ENCODE measurements at regions not wholly inside any gene's neighbourhood (a gene's known extent, or its start where the extent isn't known, plus 50 kb on each side); places are given as distances from the start of the nearest gene placed in this dataset.

DNA sequence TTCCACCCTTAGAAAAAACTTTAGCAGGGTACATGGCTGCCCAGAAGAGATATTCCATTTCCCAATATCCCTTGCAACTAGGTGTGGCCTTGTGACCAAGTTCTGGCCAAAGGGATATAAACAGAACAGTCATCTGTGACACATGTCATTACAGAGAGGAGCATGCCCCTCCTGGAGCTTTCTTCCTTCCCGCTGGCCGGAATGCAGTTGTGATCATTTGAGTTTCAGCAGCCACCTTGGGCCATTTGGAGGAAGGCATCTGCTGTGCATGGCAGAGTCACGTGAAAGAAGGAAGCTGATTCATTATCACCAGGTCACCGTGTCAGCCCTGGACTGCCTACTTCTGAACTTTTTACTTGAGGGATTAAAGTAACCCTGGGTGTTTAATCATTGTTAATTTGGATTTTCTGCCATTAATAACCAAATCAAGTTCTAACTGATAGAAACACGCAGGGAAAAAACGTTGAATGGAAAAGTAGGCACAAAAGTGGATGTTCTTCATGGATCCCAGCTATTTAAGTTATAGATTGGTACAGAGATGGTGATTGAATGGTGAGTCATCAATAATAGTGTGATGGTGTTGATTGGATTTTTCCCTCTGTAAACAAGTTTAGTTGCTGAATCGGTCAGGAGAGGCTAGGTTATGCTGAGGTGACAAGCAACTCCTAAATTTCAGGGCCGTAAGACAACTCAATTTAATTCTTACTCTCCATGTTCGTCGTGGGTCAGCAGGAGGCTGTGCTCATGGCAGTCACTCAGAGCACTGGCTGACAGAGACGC is 80.7 kb upstream of the CCDC167 start:
- Histone ChIP-seq H3K9me3 (ENCODE audit: control insufficient read depth in 1 of 2, insufficient read depth in 1 of 2, low read length in 2 of 2) (no peaks in the 10 kb centered on the region), H3K27me3 (ENCODE audit: control insufficient read depth in 1 of 2, insufficient read depth in 2 of 2, low read length in 2 of 2) (no peaks in the 10 kb centered on the region), H3K27ac (ENCODE audit: low read depth in 1 of 2, low read length in 2 of 2) (no peak overlapping the region), H3K36me3 (ENCODE audit: insufficient read depth, low read length) (no peaks in the 10 kb centered on the region), H3K4me3 (ENCODE audit: low read length) (no peak overlapping the region), H3K4me1 (ENCODE audit: insufficient read depth, low read length) (no peaks in the 10 kb centered on the region)
- no peaks in the 10 kb centered on the region for H3K4me1 Mint-ChIP-seq (ENCODE audit: low read depth)
- DNase-seq, result peak in 1 of 14 experiments; percentile 33
- no peaks in the 10 kb centered on the region for H3K27me3 Mint-ChIP-seq
- H3K27ac Mint-ChIP-seq, result no peak overlapping the region
- CTCF ChIA-PET, result interaction anchor here (0.5 to 1.0 kb wide), 2 partner anchors 86 to 816 kb away, joined by 3 to 4 read pairs; no protein-coding TSS in a partner anchor
- no peaks in the 10 kb centered on the region for H3K36me3 Mint-ChIP-seq (ENCODE audit: low read depth)
- intact Hi-C loops (cut with DNase I, micrococcal nuclease), result loop anchor here in 1 of 2 experiments (10.0 kb wide), 1 partner anchor 914 kb away; no protein-coding TSS in a partner anchor
- no peak for ATAC-seq (ENCODE audit: poor library complexity)
- TF ChIP-seq, protein P1, sequence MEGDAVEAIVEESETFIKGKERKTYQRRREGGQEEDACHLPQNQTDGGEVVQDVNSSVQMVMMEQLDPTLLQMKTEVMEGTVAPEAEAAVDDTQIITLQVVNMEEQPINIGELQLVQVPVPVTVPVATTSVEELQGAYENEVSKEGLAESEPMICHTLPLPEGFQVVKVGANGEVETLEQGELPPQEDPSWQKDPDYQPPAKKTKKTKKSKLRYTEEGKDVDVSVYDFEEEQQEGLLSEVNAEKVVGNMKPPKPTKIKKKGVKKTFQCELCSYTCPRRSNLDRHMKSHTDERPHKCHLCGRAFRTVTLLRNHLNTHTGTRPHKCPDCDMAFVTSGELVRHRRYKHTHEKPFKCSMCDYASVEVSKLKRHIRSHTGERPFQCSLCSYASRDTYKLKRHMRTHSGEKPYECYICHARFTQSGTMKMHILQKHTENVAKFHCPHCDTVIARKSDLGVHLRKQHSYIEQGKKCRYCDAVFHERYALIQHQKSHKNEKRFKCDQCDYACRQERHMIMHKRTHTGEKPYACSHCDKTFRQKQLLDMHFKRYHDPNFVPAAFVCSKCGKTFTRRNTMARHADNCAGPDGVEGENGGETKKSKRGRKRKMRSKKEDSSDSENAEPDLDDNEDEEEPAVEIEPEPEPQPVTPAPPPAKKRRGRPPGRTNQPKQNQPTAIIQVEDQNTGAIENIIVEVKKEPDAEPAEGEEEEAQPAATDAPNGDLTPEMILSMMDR (IDR thresholded peaks at IDR 0.05), result no peak
- H3K4me3 Mint-ChIP-seq, result no peak overlapping the region
- no peaks in the 10 kb centered on the region for H3K9me3 Mint-ChIP-seq
- POLR2A ChIA-PET, result no interaction called here

DNA sequence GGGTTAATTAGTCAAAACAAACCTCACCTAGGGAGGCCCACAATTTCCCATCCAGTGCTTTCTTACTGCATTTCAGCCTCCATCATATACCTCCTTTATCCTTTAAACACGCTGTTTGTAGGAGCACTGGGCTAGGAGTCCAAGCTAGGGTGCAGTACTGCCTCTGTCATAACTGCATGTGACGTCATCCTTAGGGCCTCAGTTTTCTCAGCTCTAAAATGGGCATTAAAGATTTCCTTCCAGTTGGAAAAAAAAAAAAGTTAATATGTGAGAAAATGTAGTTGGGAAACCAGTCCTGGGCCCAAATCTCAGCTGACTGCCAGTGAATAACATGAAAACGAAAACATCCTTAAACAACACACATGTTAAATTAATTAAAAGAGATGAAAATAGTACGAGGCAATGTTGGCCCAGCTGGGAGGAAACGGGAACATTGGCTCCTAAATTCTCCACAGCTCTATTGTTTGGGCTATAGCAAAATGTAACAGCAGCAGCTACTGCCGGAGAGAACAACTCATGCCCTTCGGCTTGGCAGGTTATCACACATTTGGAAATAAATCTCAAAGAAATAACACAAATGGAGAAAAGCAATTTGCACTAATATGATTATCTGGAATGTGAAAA is 79.9 kb upstream of the CCDC167 start:
- ChIA-PET POLR2A (no interaction called here), CTCF (no interaction called here)
- DNase-seq (no peak), ATAC-seq (ENCODE audit: poor library complexity) (no peak)
- H3K27ac Mint-ChIP-seq, result no peak overlapping the region
- Histone ChIP-seq H3K36me3 (ENCODE audit: insufficient read depth, low read length) (no peaks in the 10 kb centered on the region), H3K4me1 (ENCODE audit: insufficient read depth, low read length) (no peaks in the 10 kb centered on the region), H3K4me3 (ENCODE audit: low read length) (no peak overlapping the region), H3K27ac (ENCODE audit: low read depth in 1 of 2, low read length in 2 of 2) (no peak overlapping the region), H3K27me3 (ENCODE audit: control insufficient read depth in 1 of 2, insufficient read depth in 2 of 2, low read length in 2 of 2) (no peaks in the 10 kb centered on the region), H3K9me3 (ENCODE audit: control insufficient read depth in 1 of 2, insufficient read depth in 1 of 2, low read length in 2 of 2) (no peaks in the 10 kb centered on the region)
- H3K4me1 Mint-ChIP-seq (ENCODE audit: low read depth), result no peaks in the 10 kb centered on the region
- intact Hi-C loops (cut with DNase I, micrococcal nuclease), result loop anchor here in 1 of 2 experiments (10.0 kb wide), 1 partner anchor 915 kb away; no protein-coding TSS in a partner anchor
- H3K4me3 Mint-ChIP-seq, result no peak overlapping the region
- H3K36me3 Mint-ChIP-seq (ENCODE audit: low read depth), result no peaks in the 10 kb centered on the region
- no peaks in the 10 kb centered on the region for H3K27me3 Mint-ChIP-seq
- H3K9me3 Mint-ChIP-seq, result no peaks in the 10 kb centered on the region
- TF ChIP-seq, protein P1 (IDR thresholded peaks at IDR 0.05), result no peak

DNA sequence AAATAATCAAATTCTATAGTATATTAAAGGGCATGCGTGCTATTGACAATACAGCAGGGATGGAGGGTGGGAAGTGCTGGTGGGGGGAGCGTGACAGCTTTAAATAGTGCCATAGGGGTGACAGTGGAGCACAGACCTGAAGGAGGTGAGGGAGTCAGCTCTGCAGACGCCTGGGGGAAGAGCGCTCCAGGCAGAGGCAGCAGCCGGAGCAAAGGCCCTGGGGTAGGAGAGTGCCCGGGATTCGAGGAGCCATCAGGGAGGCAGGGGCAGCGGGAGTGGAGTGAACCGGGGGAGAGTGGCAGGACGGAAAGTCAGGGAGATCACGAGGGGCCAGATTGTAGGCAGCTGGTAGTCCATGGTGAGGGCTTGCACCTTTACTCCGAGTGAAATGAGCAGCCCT is 78.4 kb upstream of the CCDC167 start:
- CTCF ChIA-PET, result no interaction called here
- Histone ChIP-seq H3K4me1 (ENCODE audit: insufficient read depth, low read length) (no peaks in the 10 kb centered on the region), H3K27me3 (ENCODE audit: control insufficient read depth in 1 of 2, insufficient read depth in 2 of 2, low read length in 2 of 2) (no peaks in the 10 kb centered on the region), H3K27ac (ENCODE audit: low read depth in 1 of 2, low read length in 2 of 2) (no peak overlapping the region), H3K4me3 (ENCODE audit: low read length) (no peak overlapping the region), H3K9me3 (ENCODE audit: control insufficient read depth in 1 of 2, insufficient read depth in 1 of 2, low read length in 2 of 2) (no peaks in the 10 kb centered on the region), H3K36me3 (ENCODE audit: insufficient read depth, low read length) (no peaks in the 10 kb centered on the region)
- no peak overlapping the region for H3K27ac Mint-ChIP-seq
- DNase-seq, result no peak
- H3K36me3 Mint-ChIP-seq (ENCODE audit: low read depth), result no peaks in the 10 kb centered on the region
- H3K27me3 Mint-ChIP-seq, result no peaks in the 10 kb centered on the region
- H3K9me3 Mint-ChIP-seq, result no peaks in the 10 kb centered on the region
- no peaks in the 10 kb centered on the region for H3K4me1 Mint-ChIP-seq (ENCODE audit: low read depth)
- intact Hi-C loops (cut with DNase I, micrococcal nuclease), result no loop called here
- TF ChIP-seq, protein P1 (IDR thresholded peaks at IDR 0.05), result no peak
- H3K4me3 Mint-ChIP-seq, result no peak overlapping the region
- POLR2A ChIA-PET, result no interaction called here
- no peak for ATAC-seq (ENCODE audit: poor library complexity)
